ENCODE measurements at regions not wholly inside any gene's neighbourhood (a gene's known extent, or its start where the extent isn't known, plus 50 kb on each side); places are given as distances from the start of the nearest gene placed in this dataset.

DNA sequence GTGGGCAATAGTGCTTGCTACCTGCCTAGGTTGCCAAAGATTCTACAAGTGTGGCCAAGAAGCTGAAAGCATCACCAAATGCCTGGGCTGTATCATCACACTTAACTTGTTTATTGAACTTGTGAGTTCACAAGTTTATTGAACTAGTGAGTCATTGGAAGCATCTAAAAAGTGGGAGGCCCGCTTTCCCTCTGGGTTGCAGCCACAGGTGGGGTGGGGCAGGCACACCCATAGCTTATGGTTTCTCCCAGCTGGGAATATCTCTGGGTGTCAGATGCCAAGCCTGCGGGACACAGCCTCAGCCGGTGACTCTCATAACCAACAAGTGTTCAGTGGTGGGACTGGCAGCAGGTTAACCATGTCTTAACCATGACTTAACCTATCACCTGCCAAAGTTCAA lies 145.9 kb upstream of the FAM13C start:
- FAIRE-seq (no peak), DNase-seq (ENCODE audit: low read depth in 1 of 2, low spot score in 2 of 2) (no peak)
- TF ChIP-seq MAFK (IDR thresholded peaks at IDR 0.05; ENCODE audit: low read depth, low read length) (no peak), GTF2F1 (IDR thresholded peaks at IDR 0.05; ENCODE audit: borderline replicate concordance, low read depth, low read length) (no peak), GABPA (IDR thresholded peaks at IDR 0.05; ENCODE audit: borderline replicate concordance, insufficient read depth, low read length) (no peak), CHD1 (IDR thresholded peaks at IDR 0.05; ENCODE audit: low read depth, low read length) (no peak), CTBP2 (IDR thresholded peaks at IDR 0.05; ENCODE audit: borderline replicate concordance, insufficient read depth, insufficient read length, low read length) (no peak), TEAD4 (IDR thresholded peaks at IDR 0.05; ENCODE audit: low read depth, low read length) (no peak), EZH2 (IDR thresholded peaks at IDR 0.05; ENCODE audit: low read depth, low read length, severe bottlenecking) (no peak), RXRA (IDR thresholded peaks at IDR 0.05; ENCODE audit: insufficient read depth, low read depth, low read length) (no peak), SUZ12 (IDR thresholded peaks at IDR 0.05; ENCODE audit: low read length) (no peak), NANOG (IDR thresholded peaks at IDR 0.05; ENCODE audit: insufficient read depth, low read depth, low read length, poor library complexity, severe bottlenecking) (no peak), TCF12 (IDR thresholded peaks at IDR 0.05; ENCODE audit: low read depth, low read length) (no peak), RFX5 (IDR thresholded peaks at IDR 0.05; ENCODE audit: borderline replicate concordance, low read depth, low read length) (no peak)
- TF ChIP-seq, protein P1, sequence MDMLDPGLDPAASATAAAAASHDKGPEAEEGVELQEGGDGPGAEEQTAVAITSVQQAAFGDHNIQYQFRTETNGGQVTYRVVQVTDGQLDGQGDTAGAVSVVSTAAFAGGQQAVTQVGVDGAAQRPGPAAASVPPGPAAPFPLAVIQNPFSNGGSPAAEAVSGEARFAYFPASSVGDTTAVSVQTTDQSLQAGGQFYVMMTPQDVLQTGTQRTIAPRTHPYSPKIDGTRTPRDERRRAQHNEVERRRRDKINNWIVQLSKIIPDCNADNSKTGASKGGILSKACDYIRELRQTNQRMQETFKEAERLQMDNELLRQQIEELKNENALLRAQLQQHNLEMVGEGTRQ (IDR thresholded peaks at IDR 0.05; ENCODE audit: low read length) = no peak

More for the DNA sequence above, 145.9 kb upstream of the FAM13C start:
- no peaks in the 10 kb centered on the region for H3K9me3 ChIP-seq (ENCODE audit: insufficient read depth in 2 of 2, low read depth in 1 of 2, low read length in 1 of 2)
- H3K18ac ChIP-seq (ENCODE audit: extremely low read depth, low read length) = no peak overlapping the region
- ChIA-PET CTCF (ENCODE audit: partially characterized antibody) (interaction anchor here (1.0 to 1.5 kb wide), 4 partner anchors 16 to 166 kb away, joined by 3 to 4 read pairs (median 3); no protein-coding TSS in a partner anchor), POLR2A (ENCODE audit: partially characterized antibody) (no interaction called here)
- H3K4ac ChIP-seq (replicated peaks; ENCODE audit: insufficient read length, low read depth, low read length) = no peak overlapping the region
- no peaks in the 10 kb centered on the region for H3K23me2 ChIP-seq (ENCODE audit: low read depth, low read length)
- no peak overlapping the region for H2BK15ac ChIP-seq (ENCODE audit: low read length)
- H4K8ac ChIP-seq (ENCODE audit: extremely low read depth, insufficient read depth, low read length) = no peak overlapping the region
- H2BK20ac ChIP-seq (ENCODE audit: low read length) = no peak overlapping the region
- H3K27me3 ChIP-seq (replicated peaks in 1 of 4; ENCODE audit: control insufficient read depth in 3 of 4, extremely low read depth in 1 of 4, insufficient read depth in 3 of 4, low read length in 3 of 4) = no peaks in the 10 kb centered on the region; a peak in 1 of 7 replicates
- H3K14ac ChIP-seq (ENCODE audit: insufficient read length) = no peak overlapping the region
- H3K9ac ChIP-seq (replicated peaks in 1 of 4; ENCODE audit: extremely low read depth in 1 of 4, low read depth in 3 of 4, low read length in 3 of 4) = no peak overlapping the region
- no peak overlapping the region for H2BK12ac ChIP-seq (ENCODE audit: low read depth, low read length)
- no peaks in the 10 kb centered on the region for H3K4me1 ChIP-seq (replicated peaks in 1 of 4; ENCODE audit: control insufficient read depth in 3 of 4, insufficient read depth in 4 of 4, low read length in 3 of 4)
- no peaks in the 10 kb centered on the region for H3K79me1 ChIP-seq (ENCODE audit: low read depth, low read length)
- no peak overlapping the region for H3K23ac ChIP-seq (ENCODE audit: insufficient read length)
- no peak overlapping the region for H2AK5ac ChIP-seq (ENCODE audit: low read depth, low read length)
- no peak overlapping the region for H2BK5ac ChIP-seq (ENCODE audit: low read depth, low read length)
- no peak overlapping the region for H3K4me3 ChIP-seq (ENCODE audit: extremely low read depth in 1 of 4, insufficient read depth in 2 of 4, low read depth in 3 of 4, low read length in 4 of 4)
- no peak overlapping the region for H2AFZ ChIP-seq (ENCODE audit: low read length)
- H3K36me3 ChIP-seq (ENCODE audit: control insufficient read depth in 2 of 4, insufficient read depth in 4 of 4, low read length in 3 of 4) = no peaks in the 10 kb centered on the region
- H3K4me2 ChIP-seq (ENCODE audit: insufficient read depth in 1 of 2, low read depth in 2 of 2, low read length in 2 of 2) = no peak overlapping the region
- no peak overlapping the region for H3K56ac ChIP-seq (replicated peaks; ENCODE audit: insufficient read length, low read depth, low read length)
- H3K27ac ChIP-seq (ENCODE audit: low read depth, low read length) = no peak overlapping the region
- 94% methylated on average over 3 of the region's 3 CpGs; no CpG with 5 or more reads in 1 of the 2 experiments for WGBS, 2 experiments (ENCODE audit: extremely low coverage in 1 of 2, insufficient coverage in 1 of 2, insufficient read length in 1 of 2, insufficient replicate concordance in 2 of 2, low coverage in 1 of 2, low lambda C conversion rate in 2 of 2, missing lambda C conversion rate in 1 of 2)
- H4K91ac ChIP-seq (replicated peaks; ENCODE audit: insufficient read length, low read length) = no peak overlapping the region
- H4K5ac ChIP-seq (ENCODE audit: insufficient read length, low read depth, low read length) = no peak overlapping the region
- H3K79me2 ChIP-seq (ENCODE audit: control insufficient read depth in 1 of 2, insufficient read depth in 2 of 2, low read length in 2 of 2) = no peaks in the 10 kb centered on the region
- H4K20me1 ChIP-seq (replicated peaks in 1 of 2; ENCODE audit: control insufficient read depth in 1 of 2, insufficient read depth in 2 of 2, low read length in 2 of 2) = no peaks in the 10 kb centered on the region
- no peak overlapping the region for H2BK120ac ChIP-seq (replicated peaks; ENCODE audit: low read depth, low read length)
